Loucy (cell line): ENCODE measurements at regions not wholly inside any gene's neighbourhood (a gene's known extent, or its start where the extent isn't known, plus 50 kb on each side); places are given as distances from the start of the nearest gene placed in this dataset.

Experiments
- H2AFZ ChIP-seq: fragments of 200-600 bp; sonication (generic); 2 replicates; pipeline ENCODE4 v1.6.0; 2016; ENCODE audit warnings: antibody characterized with exemption, mild to moderate bottlenecking, low read length, moderate library complexity
- H3F3A ChIP-seq: fragments of 200-600 bp; 2 replicates; pipeline ENCODE4 v1.6.0; 2016; ENCODE audit warnings: antibody characterized with exemption, low read depth, mild to moderate bottlenecking
- H3K27me3 ChIP-seq: fragments of 200-600 bp; sonication (generic); 2 replicates; pipeline ENCODE4 v1.6.1; 2014; ENCODE audit warnings: low read length, mild to moderate bottlenecking; ENCODE audit not compliant: insufficient read depth, poor library complexity, severe bottlenecking
- H3K36me3 ChIP-seq: fragments of 200-600 bp; sonication (generic); 2 replicates; pipeline ENCODE4 v1.6.1; 2016; ENCODE audit warnings: low read length; ENCODE audit not compliant: insufficient read depth
- H3K4me1 ChIP-seq: fragments of 200-600 bp; sonication (generic); 2 replicates; pipeline ENCODE4 v1.5.1; 2014; ENCODE audit warnings: low read length, mild to moderate bottlenecking; ENCODE audit not compliant: insufficient read depth, poor library complexity, severe bottlenecking
- H3K4me2 ChIP-seq: fragments of 200-600 bp; sonication (generic); 2 replicates; pipeline ENCODE4 v1.6.0; 2014; ENCODE audit warnings: antibody characterized with exemption, low read length, low read depth, mild to moderate bottlenecking; ENCODE audit not compliant: poor library complexity, severe bottlenecking
- H3K4me3 ChIP-seq: fragments of 200-600 bp; sonication (generic); 2 replicates; pipeline ENCODE4 v1.5.1; 2014; ENCODE audit warnings: low read length, mild to moderate bottlenecking, mixed read lengths; ENCODE audit not compliant: poor library complexity, severe bottlenecking
- H3K79me2 ChIP-seq: fragments of 200-600 bp; sonication (generic); 2 replicates; pipeline ENCODE4 v1.6.1; 2014; ENCODE audit warnings: low read length; ENCODE audit not compliant: insufficient read depth
- H3K9ac ChIP-seq: fragments of 200-600 bp; sonication (generic); 2 replicates; pipeline ENCODE4 v1.6.0; 2014; ENCODE audit warnings: mild to moderate bottlenecking, low read depth, low read length, moderate library complexity; ENCODE audit not compliant: poor library complexity, severe bottlenecking
- H3K9me2 ChIP-seq: fragments of 200-600 bp; sonication (generic); replicated peaks from 2 replicates; pipeline ENCODE4 v1.6.1; 2016; ENCODE audit warnings: low read depth, low read length, mixed read lengths
- H3K9me3 ChIP-seq: fragments of 200-600 bp; sonication (generic); 2 replicates; pipeline ENCODE4 v1.6.1; 2014; ENCODE audit warnings: mild to moderate bottlenecking, antibody characterized with exemption, low read length, low read depth; ENCODE audit not compliant: insufficient read depth
- H4K20me1 ChIP-seq: fragments of 200-600 bp; sonication (generic); 2 replicates; pipeline ENCODE4 v1.6.0; 2014; ENCODE audit warnings: antibody characterized with exemption, low read length, mild to moderate bottlenecking; ENCODE audit not compliant: insufficient read depth, poor library complexity, severe bottlenecking
- CTCF ChIP-seq: fragments of 200-600 bp; sonication (generic); conservative IDR thresholded peaks from 2 replicates; pipeline ENCODE4 v1.5.1; 2014; ENCODE audit warnings: mild to moderate bottlenecking, antibody characterized with exemption, low read length
- EZH2phosphoT487 ChIP-seq: fragments of 200-600 bp; IDR thresholded peaks from 2 replicates; pipeline ENCODE4 v1.6.1; 2018; ENCODE audit warnings: antibody characterized with exemption, mild to moderate bottlenecking, moderate library complexity, borderline replicate concordance

- Histone ChIP-seq H3K36me3 (no peaks in the 10 kb centered on the region), H3K9me2 (no peaks in the 10 kb centered on the region), H2AFZ (no peak overlapping the region), H3K9me3 (no peaks in the 10 kb centered on the region), H3F3A (no peaks in the 10 kb centered on the region), H3K4me2 (no peak overlapping the region), H3K27me3 (no peaks in the 10 kb centered on the region), H3K79me2 (no peaks in the 10 kb centered on the region), H3K9ac (no peak overlapping the region), H3K4me3 (no peak overlapping the region), H4K20me1 (no peaks in the 10 kb centered on the region), H3K4me1 (no peaks in the 10 kb centered on the region)
- TF ChIP-seq EZH2phosphoT487, result no peak
- no peak for TF ChIP-seq CTCF
Measured at GRCh38 chrX:39158801-39159657, 357.8 kb downstream of the MID1IP1 start.

- Histone ChIP-seq H3K4me1 (no peaks in the 10 kb centered on the region), H3K4me3 (no peak overlapping the region), H3K9me2 (no peaks in the 10 kb centered on the region), H2AFZ (no peak overlapping the region), H3F3A (no peaks in the 10 kb centered on the region), H3K9me3 (no peaks in the 10 kb centered on the region), H3K36me3 (no peaks in the 10 kb centered on the region), H3K4me2 (no peak overlapping the region), H4K20me1 (no peaks in the 10 kb centered on the region), H3K79me2 (no peaks in the 10 kb centered on the region), H3K27me3 (no peaks in the 10 kb centered on the region), H3K9ac (no peak overlapping the region)
- TF ChIP-seq EZH2phosphoT487 (no peak), CTCF (no peak)
Measured at GRCh38 chrX:39159921-39160507, 358.8 kb downstream of the MID1IP1 start.

GRCh38 chrX:39161611-39162255 lies 360.5 kb downstream of the MID1IP1 start:
- Histone ChIP-seq H3K36me3 (no peaks in the 10 kb centered on the region), H3K79me2 (no peaks in the 10 kb centered on the region), H3K4me2 (no peak overlapping the region), H3K9me3 (no peaks in the 10 kb centered on the region), H3K9me2 (no peaks in the 10 kb centered on the region), H2AFZ (no peak overlapping the region), H3K27me3 (no peaks in the 10 kb centered on the region), H3K4me1 (peaks cover 3% of the 10 kb centered on the region), H4K20me1 (no peaks in the 10 kb centered on the region), H3K4me3 (no peak overlapping the region), H3K9ac (no peak overlapping the region), H3F3A (no peaks in the 10 kb centered on the region)
- TF ChIP-seq EZH2phosphoT487, result no peak
- TF ChIP-seq CTCF, result no peak
